GM23338 (cell line): ENCODE measurements at regions not wholly inside any gene's neighbourhood (a gene's known extent, or its start where the extent isn't known, plus 50 kb on each side); places are given as distances from the start of the nearest gene placed in this dataset.
"Not testable (repeated sequence)": the region's sequence is repeated elsewhere in the genome, so short reads cannot be mapped to it uniquely, and the experiment has no call there.

Experiments
- ATAC-seq: fragments of 200-7000 bp; cut with Tn5 transposase; 3 replicates; pipeline ENCODE4 v1.9.1; 2020
- DNase-seq: peaks from one replicate; pipeline ENCODE4 v3.0.0-alpha.2; 2015; ENCODE audit warnings: low spot score
- H2AFZ ChIP-seq: fragments of 200-600 bp; sonication (generic); 2 replicates; pipeline ENCODE4 v1.8.0; 2016; ENCODE audit warnings: antibody characterized with exemption, mild to moderate bottlenecking, moderate library complexity
- H3F3A ChIP-seq: fragments of 200-600 bp; sonication (generic); replicated peaks from 2 replicates; pipeline ENCODE4 v1.8.0; 2017; ENCODE audit warnings: antibody characterized with exemption, mixed run types, low read depth
- H3K27ac ChIP-seq: fragments of 200-600 bp; sonication (generic); 2 replicates; pipeline ENCODE4 v1.6.1; 2016; ENCODE audit warnings: low read depth
- H3K27me3 ChIP-seq: fragments of 200-600 bp; sonication (generic); 2 replicates; pipeline ENCODE4 v1.8.0; 2016; ENCODE audit warnings: mild to moderate bottlenecking, mixed run types, moderate library complexity; ENCODE audit not compliant: insufficient read depth
- H3K36me3 ChIP-seq: fragments of 200-600 bp; sonication (generic); 2 replicates; pipeline ENCODE4 v1.8.0; 2016; ENCODE audit warnings: mild to moderate bottlenecking; ENCODE audit not compliant: insufficient read depth
- H3K4me1 ChIP-seq: fragments of 200-600 bp; sonication (generic); 2 replicates; pipeline ENCODE4 v1.8.0; 2016; ENCODE audit warnings: mild to moderate bottlenecking, moderate library complexity; ENCODE audit not compliant: insufficient read depth
- H3K4me2 ChIP-seq: fragments of 200-600 bp; sonication (generic); 2 replicates; pipeline ENCODE4 v1.7.1; 2017; ENCODE audit warnings: mixed run types
- H3K4me3 ChIP-seq: fragments of 200-600 bp; sonication (generic); 2 replicates; pipeline ENCODE4 v1.6.1; 2016; ENCODE audit warnings: mixed run types
- H3K79me2 ChIP-seq: fragments of 200-600 bp; sonication (generic); replicated peaks from 2 replicates; pipeline ENCODE4 v1.8.0; 2017; ENCODE audit warnings: mild to moderate bottlenecking; ENCODE audit not compliant: insufficient read depth
- H3K9me2 ChIP-seq: fragments of 200-600 bp; sonication (generic); 2 replicates; pipeline ENCODE4 v1.8.0; 2017; ENCODE audit not compliant: insufficient read depth
- H4K20me1 ChIP-seq: fragments of 200-600 bp; sonication (generic); replicated peaks from 2 replicates; pipeline ENCODE4 v1.8.0; 2017; ENCODE audit warnings: mild to moderate bottlenecking; ENCODE audit not compliant: insufficient read depth
- H3K27ac Mint-ChIP-seq: 2 replicates; pipeline ENCODE4 v1.8.0; 2020; ENCODE audit warnings: inconsistent platforms, mild to moderate bottlenecking, moderate library complexity, mixed read lengths
- H3K27me3 Mint-ChIP-seq: 3 replicates; pipeline ENCODE4 v1.8.0; 2022; ENCODE audit warnings: low read depth, mild to moderate bottlenecking, moderate library complexity, mixed read lengths, inconsistent platforms; ENCODE audit not compliant: insufficient read depth, poor library complexity
- H3K36me3 Mint-ChIP-seq: 3 replicates; pipeline ENCODE4 v1.8.0; 2021; ENCODE audit warnings: low read depth, mild to moderate bottlenecking, inconsistent platforms, moderate library complexity, mixed read lengths
- H3K4me1 Mint-ChIP-seq: 3 replicates; pipeline ENCODE4 v1.8.0; 2020; ENCODE audit warnings: mild to moderate bottlenecking, inconsistent platforms, mixed read lengths
- H3K4me3 Mint-ChIP-seq: 3 replicates; pipeline ENCODE4 v1.8.0; 2021; ENCODE audit warnings: moderate library complexity, mild to moderate bottlenecking, inconsistent platforms, mixed read lengths
- H3K9me3 Mint-ChIP-seq: 3 replicates; pipeline ENCODE4 v1.8.0; 2020; ENCODE audit warnings: moderate library complexity, mild to moderate bottlenecking, inconsistent platforms, mixed read lengths
- JUNB ChIP-seq: IDR thresholded peaks from one replicate; pipeline ENCODE4 v1.6.1; 2016; ENCODE audit warnings: antibody characterized with exemption; ENCODE audit not compliant: unreplicated experiment
- NANOG ChIP-seq: IDR thresholded peaks from 2 replicates; pipeline ENCODE4 v1.6.1; 2016; ENCODE audit warnings: antibody characterized with exemption, borderline replicate concordance
- POLR2AphosphoS5 ChIP-seq: IDR thresholded peaks from 2 replicates; pipeline ENCODE4 v1.6.1; 2016; ENCODE audit warnings: antibody characterized with exemption, low read depth
- ZNF114 ChIP-seq: fragments of 250-450 bp; sonication (Bioruptor Pico); IDR thresholded peaks from 2 replicates; pipeline ENCODE4 v1.5.0; 2020; ENCODE audit warnings: mild to moderate bottlenecking, moderate library complexity
- ZNF331 ChIP-seq: fragments of 250-450 bp; sonication (Bioruptor Pico); IDR thresholded peaks from 2 replicates; pipeline ENCODE4 v1.5.0; 2020; ENCODE audit warnings: low read depth, mild to moderate bottlenecking, moderate library complexity
- TF ChIP-seq, protein P1 (sequence below): IDR thresholded peaks from 2 replicates; pipeline ENCODE4 v1.6.1; 2016; ENCODE audit warnings: antibody characterized with exemption
- TF ChIP-seq, protein P2 (sequence below), 2 experiments: fragments of 200-600 bp in 1 of 2; sonication (generic) in 1 of 2; conservative IDR thresholded peaks; 2 replicates each; pipeline versions ENCODE4 v1.5.1 to v1.6.1; 2016 to 2017; ENCODE audit warnings: antibody characterized with exemption in 2 of 2, low read depth in 2 of 2, mild to moderate bottlenecking in 2 of 2, moderate library complexity in 1 of 2
- TF ChIP-seq, protein P3 (sequence below): IDR thresholded peaks from one replicate; pipeline ENCODE4 v1.6.1; 2018; ENCODE audit warnings: antibody characterized with exemption; ENCODE audit not compliant: unreplicated experiment

DNA sequence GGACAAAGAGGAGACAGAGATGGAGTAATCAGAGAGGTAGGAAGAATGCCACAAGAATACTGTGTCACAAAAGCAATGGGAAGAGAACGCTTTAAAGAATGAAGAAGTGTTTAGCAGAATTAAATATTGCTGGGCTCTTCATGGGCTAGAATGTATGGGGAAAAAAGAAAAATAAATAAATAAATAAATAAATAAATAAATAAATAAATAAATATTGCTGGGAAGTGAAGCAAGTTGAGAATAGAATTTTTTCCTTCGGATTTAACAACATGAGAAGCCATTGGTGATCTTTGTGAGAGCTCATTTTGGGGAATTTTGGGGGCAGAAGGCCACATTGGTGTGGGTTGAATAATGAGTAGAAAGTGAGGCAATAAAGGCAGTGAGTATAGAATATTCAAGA lies 59.7 kb upstream of the FRMPD3 start:
- Histone ChIP-seq H3K4me1 (no peaks in the 10 kb centered on the region), H3F3A (no peaks in the 10 kb centered on the region), H2AFZ (no peak overlapping the region), H3K4me3 (no peak overlapping the region), H3K4me2 (no peak overlapping the region), H4K20me1 (no peaks in the 10 kb centered on the region), H3K27me3 (no peaks in the 10 kb centered on the region), H3K9me2 (no peaks in the 10 kb centered on the region), H3K27ac (no peak overlapping the region), H3K36me3 (no peaks in the 10 kb centered on the region), H3K79me2 (no peaks in the 10 kb centered on the region)
- no peak overlapping the region for H3K27ac Mint-ChIP-seq
- H3K36me3 Mint-ChIP-seq, result no peaks in the 10 kb centered on the region
- H3K27me3 Mint-ChIP-seq, result peaks cover under 1% of the 10 kb centered on the region
- TF ChIP-seq ZNF114 (CRISPR knock-in tag) (no peak), NANOG (no peak), POLR2AphosphoS5 (no peak), ZNF331 (no peak), JUNB (no peak)
- TF ChIP-seq, protein P1, sequence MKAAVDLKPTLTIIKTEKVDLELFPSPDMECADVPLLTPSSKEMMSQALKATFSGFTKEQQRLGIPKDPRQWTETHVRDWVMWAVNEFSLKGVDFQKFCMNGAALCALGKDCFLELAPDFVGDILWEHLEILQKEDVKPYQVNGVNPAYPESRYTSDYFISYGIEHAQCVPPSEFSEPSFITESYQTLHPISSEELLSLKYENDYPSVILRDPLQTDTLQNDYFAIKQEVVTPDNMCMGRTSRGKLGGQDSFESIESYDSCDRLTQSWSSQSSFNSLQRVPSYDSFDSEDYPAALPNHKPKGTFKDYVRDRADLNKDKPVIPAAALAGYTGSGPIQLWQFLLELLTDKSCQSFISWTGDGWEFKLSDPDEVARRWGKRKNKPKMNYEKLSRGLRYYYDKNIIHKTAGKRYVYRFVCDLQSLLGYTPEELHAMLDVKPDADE, result no peak
- H3K4me1 Mint-ChIP-seq, result peaks cover 11% of the 10 kb centered on the region
- no peak overlapping the region for H3K4me3 Mint-ChIP-seq
- DNase-seq, result no peak
- H3K9me3 Mint-ChIP-seq, result no peaks in the 10 kb centered on the region; the same call in 2 of the 3 replicates
- no peak for ATAC-seq

DNA sequence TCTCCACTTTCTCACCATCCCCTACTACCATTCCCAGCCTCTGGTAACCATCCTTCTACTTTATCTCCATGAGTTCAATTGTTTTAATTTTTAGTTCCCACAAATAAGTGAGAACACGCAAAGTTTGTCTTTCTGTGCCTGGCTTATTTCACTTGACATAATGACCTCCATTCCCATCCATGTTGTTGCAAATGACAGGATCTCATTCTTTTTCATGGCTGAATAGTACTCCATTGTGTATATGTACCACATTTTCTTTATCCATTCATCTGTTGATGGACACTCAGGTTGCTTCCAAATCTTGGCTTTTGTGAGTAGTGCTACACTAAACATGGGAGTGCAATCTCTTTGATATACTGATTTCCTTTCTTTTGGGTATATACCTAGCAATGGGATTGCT lies 55.8 kb upstream of the FRMPD3 start:
- H4K20me1 ChIP-seq, H2AFZ ChIP-seq, H3K27me3 ChIP-seq, H3K4me1 Mint-ChIP-seq, H3K4me1 ChIP-seq, H3K27me3 Mint-ChIP-seq, H3K36me3 ChIP-seq, H3K9me2 ChIP-seq, H3K27ac ChIP-seq, H3K36me3 Mint-ChIP-seq, H3K9me3 Mint-ChIP-seq, H3K79me2 ChIP-seq, H3F3A ChIP-seq, H3K4me3 Mint-ChIP-seq, DNase-seq, H3K27ac Mint-ChIP-seq, H3K4me3 ChIP-seq, ATAC-seq, H3K4me2 ChIP-seq: not testable (repeated sequence)

DNA sequence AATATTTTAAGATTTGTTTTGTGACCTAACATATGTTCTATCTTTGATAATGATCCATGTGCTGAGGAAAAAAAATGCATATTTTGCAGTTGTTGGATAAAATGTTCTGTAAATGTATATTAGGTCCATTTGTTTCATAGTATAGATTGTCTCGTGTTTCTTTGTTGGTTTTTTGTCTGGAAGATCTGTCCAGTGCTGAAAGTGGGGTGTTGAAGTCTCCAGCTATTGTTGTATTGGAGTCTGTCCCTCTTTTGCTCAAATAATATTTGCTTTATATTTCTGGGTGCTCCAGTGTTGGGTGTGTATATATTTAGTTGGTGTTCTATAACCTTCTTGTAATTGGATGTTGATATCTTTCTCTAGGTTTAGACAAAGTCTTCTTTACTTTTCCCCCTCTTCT lies 53.2 kb upstream of the FRMPD3 start:
- no peaks in the 10 kb centered on the region for H3K9me2 ChIP-seq
- no peak overlapping the region for H3K4me3 Mint-ChIP-seq
- H3K27ac Mint-ChIP-seq, result no peak overlapping the region
- no peak overlapping the region for H3K27ac ChIP-seq
- no peak overlapping the region for H2AFZ ChIP-seq
- no peaks in the 10 kb centered on the region for H3K4me1 ChIP-seq
- TF ChIP-seq, protein P2, sequence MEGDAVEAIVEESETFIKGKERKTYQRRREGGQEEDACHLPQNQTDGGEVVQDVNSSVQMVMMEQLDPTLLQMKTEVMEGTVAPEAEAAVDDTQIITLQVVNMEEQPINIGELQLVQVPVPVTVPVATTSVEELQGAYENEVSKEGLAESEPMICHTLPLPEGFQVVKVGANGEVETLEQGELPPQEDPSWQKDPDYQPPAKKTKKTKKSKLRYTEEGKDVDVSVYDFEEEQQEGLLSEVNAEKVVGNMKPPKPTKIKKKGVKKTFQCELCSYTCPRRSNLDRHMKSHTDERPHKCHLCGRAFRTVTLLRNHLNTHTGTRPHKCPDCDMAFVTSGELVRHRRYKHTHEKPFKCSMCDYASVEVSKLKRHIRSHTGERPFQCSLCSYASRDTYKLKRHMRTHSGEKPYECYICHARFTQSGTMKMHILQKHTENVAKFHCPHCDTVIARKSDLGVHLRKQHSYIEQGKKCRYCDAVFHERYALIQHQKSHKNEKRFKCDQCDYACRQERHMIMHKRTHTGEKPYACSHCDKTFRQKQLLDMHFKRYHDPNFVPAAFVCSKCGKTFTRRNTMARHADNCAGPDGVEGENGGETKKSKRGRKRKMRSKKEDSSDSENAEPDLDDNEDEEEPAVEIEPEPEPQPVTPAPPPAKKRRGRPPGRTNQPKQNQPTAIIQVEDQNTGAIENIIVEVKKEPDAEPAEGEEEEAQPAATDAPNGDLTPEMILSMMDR (conservative IDR thresholded peaks at IDR 0.05; ENCODE audit: low read depth in 2 of 2), result no peak
- TF ChIP-seq, protein P3, sequence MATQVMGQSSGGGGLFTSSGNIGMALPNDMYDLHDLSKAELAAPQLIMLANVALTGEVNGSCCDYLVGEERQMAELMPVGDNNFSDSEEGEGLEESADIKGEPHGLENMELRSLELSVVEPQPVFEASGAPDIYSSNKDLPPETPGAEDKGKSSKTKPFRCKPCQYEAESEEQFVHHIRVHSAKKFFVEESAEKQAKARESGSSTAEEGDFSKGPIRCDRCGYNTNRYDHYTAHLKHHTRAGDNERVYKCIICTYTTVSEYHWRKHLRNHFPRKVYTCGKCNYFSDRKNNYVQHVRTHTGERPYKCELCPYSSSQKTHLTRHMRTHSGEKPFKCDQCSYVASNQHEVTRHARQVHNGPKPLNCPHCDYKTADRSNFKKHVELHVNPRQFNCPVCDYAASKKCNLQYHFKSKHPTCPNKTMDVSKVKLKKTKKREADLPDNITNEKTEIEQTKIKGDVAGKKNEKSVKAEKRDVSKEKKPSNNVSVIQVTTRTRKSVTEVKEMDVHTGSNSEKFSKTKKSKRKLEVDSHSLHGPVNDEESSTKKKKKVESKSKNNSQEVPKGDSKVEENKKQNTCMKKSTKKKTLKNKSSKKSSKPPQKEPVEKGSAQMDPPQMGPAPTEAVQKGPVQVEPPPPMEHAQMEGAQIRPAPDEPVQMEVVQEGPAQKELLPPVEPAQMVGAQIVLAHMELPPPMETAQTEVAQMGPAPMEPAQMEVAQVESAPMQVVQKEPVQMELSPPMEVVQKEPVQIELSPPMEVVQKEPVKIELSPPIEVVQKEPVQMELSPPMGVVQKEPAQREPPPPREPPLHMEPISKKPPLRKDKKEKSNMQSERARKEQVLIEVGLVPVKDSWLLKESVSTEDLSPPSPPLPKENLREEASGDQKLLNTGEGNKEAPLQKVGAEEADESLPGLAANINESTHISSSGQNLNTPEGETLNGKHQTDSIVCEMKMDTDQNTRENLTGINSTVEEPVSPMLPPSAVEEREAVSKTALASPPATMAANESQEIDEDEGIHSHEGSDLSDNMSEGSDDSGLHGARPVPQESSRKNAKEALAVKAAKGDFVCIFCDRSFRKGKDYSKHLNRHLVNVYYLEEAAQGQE, result peak; percentile 33
- no peaks in the 10 kb centered on the region for H3K4me1 Mint-ChIP-seq
- H4K20me1 ChIP-seq, result no peaks in the 10 kb centered on the region
- no peaks in the 10 kb centered on the region for H3K27me3 ChIP-seq
- H3K9me3 Mint-ChIP-seq, result no peaks in the 10 kb centered on the region; the same call in 2 of the 3 replicates
- no peaks in the 10 kb centered on the region for H3K79me2 ChIP-seq
- H3F3A ChIP-seq, result no peaks in the 10 kb centered on the region
- no peaks in the 10 kb centered on the region for H3K36me3 ChIP-seq
- no peak overlapping the region for H3K4me3 ChIP-seq
- no peak overlapping the region for H3K4me2 ChIP-seq
- no peaks in the 10 kb centered on the region for H3K27me3 Mint-ChIP-seq
- H3K36me3 Mint-ChIP-seq, result no peaks in the 10 kb centered on the region
- DNase-seq (no peak), ATAC-seq (no peak)
